ENCODE measurements at regions not wholly inside any gene's neighbourhood (a gene's known extent, or its start where the extent isn't known, plus 50 kb on each side); places are given as distances from the start of the nearest gene placed in this dataset.
"Not testable (repeated sequence)": the region's sequence is repeated elsewhere in the genome, so short reads cannot be mapped to it uniquely, and the experiment has no call there.

GRCh38 chr12:75812271-75813018 lies 219.1 kb downstream of the PHLDA1 start:
- no peak for DNase-seq (ENCODE audit: low read depth in 3 of 3, low spot score in 2 of 3)

GRCh38 chr12:75809746-75810145 lies 221.8 kb downstream of the PHLDA1 start:
- DNase-seq (ENCODE audit: low read depth in 3 of 3, low spot score in 2 of 3), result no peak

- DNase-seq (ENCODE audit: low read depth in 3 of 3, low spot score in 2 of 3), result no peak
These were observed 224.1 kb downstream of the PHLDA1 start for GRCh38 chr12:75807494-75807893.

GRCh38 chr12:75805905-75806304 lies 225.7 kb downstream of the PHLDA1 start:
- no peak for DNase-seq (ENCODE audit: low read depth in 3 of 3, low spot score in 2 of 3)

- no peak for DNase-seq (ENCODE audit: low read depth in 3 of 3, low spot score in 2 of 3)
These were observed 226.3 kb downstream of the PHLDA1 start for GRCh38 chr12:75805320-75805719.

GRCh38 chr12:75798136-75798926 lies 233.2 kb downstream of the PHLDA1 start:
- DNase-seq (ENCODE audit: low read depth in 3 of 3, low spot score in 2 of 3), result no peak

GRCh38 chr12:75795125-75795524 lies 236.5 kb downstream of the PHLDA1 start:
- no peak for DNase-seq (ENCODE audit: low read depth in 3 of 3, low spot score in 2 of 3)

- DNase-seq (ENCODE audit: low read depth in 3 of 3, low spot score in 2 of 3), result no peak
These were observed 238.9 kb downstream of the PHLDA1 start for GRCh38 chr12:75792687-75793086.

- no peak for DNase-seq (ENCODE audit: low read depth in 3 of 3, low spot score in 2 of 3)
These were observed 241.4 kb downstream of the PHLDA1 start for GRCh38 chr12:75790219-75790618.

- not testable (repeated sequence) for DNase-seq (ENCODE audit: low read depth in 3 of 3, low spot score in 2 of 3)
These were observed 244.4 kb downstream of the PHLDA1 start for GRCh38 chr12:75787146-75787545.

- DNase-seq (ENCODE audit: low read depth in 3 of 3, low spot score in 2 of 3), result no peak
These were observed 245.5 kb downstream of the PHLDA1 start for GRCh38 chr12:75786070-75786469.

- DNase-seq (ENCODE audit: low read depth in 3 of 3, low spot score in 2 of 3), result no peak
These were observed 247.0 kb downstream of the PHLDA1 start for GRCh38 chr12:75784591-75784990.

- no peak for DNase-seq (ENCODE audit: low read depth in 3 of 3, low spot score in 2 of 3)
These were observed 248.3 kb downstream of the PHLDA1 start for GRCh38 chr12:75783093-75783877.

GRCh38 chr12:75782069-75782581 lies 249.5 kb downstream of the PHLDA1 start:
- DNase-seq (ENCODE audit: low read depth in 3 of 3, low spot score in 2 of 3), result no peak

- DNase-seq (ENCODE audit: low read depth in 3 of 3, low spot score in 2 of 3), result no peak
These were observed 250.0 kb downstream of the PHLDA1 start for GRCh38 chr12:75781532-75782046.

- no peak for DNase-seq (ENCODE audit: low read depth in 3 of 3, low spot score in 2 of 3)
These were observed 251.6 kb downstream of the PHLDA1 start for GRCh38 chr12:75779891-75780496.

- DNase-seq (ENCODE audit: low read depth in 3 of 3, low spot score in 2 of 3), result no peak
These were observed 257.1 kb downstream of the PHLDA1 start for GRCh38 chr12:75774261-75775052.

- no peak for DNase-seq (ENCODE audit: low read depth in 3 of 3, low spot score in 2 of 3)
These were observed 258.2 kb downstream of the PHLDA1 start for GRCh38 chr12:75773377-75773776.

GRCh38 chr12:75771023-75771422 lies 259.6 kb upstream of the KRR1 start:
- DNase-seq (ENCODE audit: low read depth in 3 of 3, low spot score in 2 of 3), result no peak

- DNase-seq (ENCODE audit: low read depth in 3 of 3, low spot score in 2 of 3), result no peak
These were observed 256.5 kb upstream of the KRR1 start for GRCh38 chr12:75767957-75768356.

Measured in right renal cortex interstitium (tissue), 3 donors.